GM21786 (cell line): ENCODE measurements at regions not wholly inside any gene's neighbourhood (a gene's known extent, or its start where the extent isn't known, plus 50 kb on each side); places are given as distances from the start of the nearest gene placed in this dataset.

Experiments
- ATAC-seq: cut with Tn5 transposase; IDR thresholded peaks from one replicate; pipeline ENCODE4 v1.9.1; 2021; ENCODE audit not compliant: unreplicated experiment

GRCh38 chr2:204176306-204176705 is 239.7 kb downstream of the ICOS start:
- no peak for ATAC-seq

GRCh38 chr2:204177251-204177976 is 240.9 kb downstream of the ICOS start:
- no peak for ATAC-seq

- peak; percentile 71 for ATAC-seq
Measured at GRCh38 chr2:204177977-204178522, 241.5 kb downstream of the ICOS start.

GRCh38 chr2:204180649-204181048 is 244.1 kb downstream of the ICOS start:
- no peak for ATAC-seq

- ATAC-seq, result no peak
Measured at GRCh38 chr2:204183608-204184007, 247.0 kb downstream of the ICOS start.

- ATAC-seq, result no peak
Measured at GRCh38 chr2:204184226-204184625, 247.7 kb downstream of the ICOS start.

GRCh38 chr2:204187229-204188083 is 250.9 kb downstream of the ICOS start:
- no peak for ATAC-seq

- no peak for ATAC-seq
Measured at GRCh38 chr2:204191574-204191973, 255.0 kb downstream of the ICOS start.

GRCh38 chr2:204195498-204195897 is 258.9 kb downstream of the ICOS start:
- ATAC-seq, result no peak

- no peak for ATAC-seq
Measured at GRCh38 chr2:204197336-204198005, 260.9 kb downstream of the ICOS start.

GRCh38 chr2:204199357-204199756 is 262.8 kb downstream of the ICOS start:
- no peak for ATAC-seq

GRCh38 chr2:204201507-204201906 is 264.9 kb downstream of the ICOS start:
- ATAC-seq, result no peak

GRCh38 chr2:204202253-204202652 is 265.7 kb downstream of the ICOS start:
- no peak for ATAC-seq

- no peak for ATAC-seq
Measured at GRCh38 chr2:204203704-204204103, 267.1 kb downstream of the ICOS start.

- ATAC-seq, result no peak
Measured at GRCh38 chr2:204205082-204205481, 268.5 kb downstream of the ICOS start.

GRCh38 chr2:204205538-204205937 is 269.0 kb downstream of the ICOS start:
- no peak for ATAC-seq

- ATAC-seq, result no peak
Measured at GRCh38 chr2:204207866-204208265, 271.3 kb downstream of the ICOS start.

- ATAC-seq, result no peak
Measured at GRCh38 chr2:204213588-204213987, 277.0 kb downstream of the ICOS start.

- no peak for ATAC-seq
Measured at GRCh38 chr2:204218040-204218439, 281.5 kb downstream of the ICOS start.

GRCh38 chr2:204219196-204219595 is 282.6 kb downstream of the ICOS start:
- ATAC-seq, result no peak

- no peak for ATAC-seq
Measured at GRCh38 chr2:204220896-204221295, 284.3 kb downstream of the ICOS start.
